COR-L47 (cell line): ENCODE measurements at regions not wholly inside any gene's neighbourhood (a gene's known extent, or its start where the extent isn't known, plus 50 kb on each side); places are given as distances from the start of the nearest gene placed in this dataset.

Experiments used
- DNase-seq: peaks from one replicate; lab custom pipeline; 2025; lab: John Stamatoyannopoulos, UW

DNA sequence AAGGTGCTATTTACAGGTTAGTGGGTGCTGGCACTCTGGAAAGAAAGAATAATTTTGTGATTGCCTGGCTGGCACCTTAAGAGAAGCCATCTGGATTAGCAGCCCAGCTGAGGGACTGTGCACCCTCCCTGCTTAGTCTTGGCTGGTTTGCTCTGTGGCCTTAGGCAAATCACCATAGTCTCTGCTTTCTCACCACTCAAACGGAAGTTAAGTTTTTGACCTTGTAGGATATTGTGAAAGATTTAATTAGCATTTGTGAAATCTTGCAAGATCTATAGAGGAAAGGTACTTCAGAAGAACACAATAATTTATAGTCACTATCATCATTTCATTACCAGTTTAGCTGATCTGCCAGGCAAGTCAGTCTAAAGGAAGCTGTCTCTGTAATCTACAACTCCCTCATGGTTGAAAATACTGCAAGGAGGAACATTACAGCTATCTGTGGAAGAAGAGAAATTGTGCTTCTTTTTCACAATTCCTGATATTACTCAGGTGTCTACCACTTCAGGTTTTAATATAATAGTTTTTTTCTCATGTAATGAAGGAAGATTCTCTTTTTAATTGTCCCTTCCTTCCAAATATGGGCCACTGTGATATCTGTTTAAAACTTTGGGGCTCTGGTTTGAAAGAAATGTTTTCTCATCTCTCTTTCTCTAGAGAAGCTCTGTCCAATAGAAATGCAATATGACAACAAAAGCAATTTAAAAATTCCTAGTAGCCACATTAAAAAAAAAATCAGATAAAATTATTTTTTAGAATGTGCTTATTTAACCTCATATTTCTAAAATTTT is 219.6 kb downstream of the PTEN start:
- no peak for DNase-seq

GRCh38 chr10:88083597-88083989 is 220.2 kb downstream of the PTEN start:
- no peak for DNase-seq

DNA sequence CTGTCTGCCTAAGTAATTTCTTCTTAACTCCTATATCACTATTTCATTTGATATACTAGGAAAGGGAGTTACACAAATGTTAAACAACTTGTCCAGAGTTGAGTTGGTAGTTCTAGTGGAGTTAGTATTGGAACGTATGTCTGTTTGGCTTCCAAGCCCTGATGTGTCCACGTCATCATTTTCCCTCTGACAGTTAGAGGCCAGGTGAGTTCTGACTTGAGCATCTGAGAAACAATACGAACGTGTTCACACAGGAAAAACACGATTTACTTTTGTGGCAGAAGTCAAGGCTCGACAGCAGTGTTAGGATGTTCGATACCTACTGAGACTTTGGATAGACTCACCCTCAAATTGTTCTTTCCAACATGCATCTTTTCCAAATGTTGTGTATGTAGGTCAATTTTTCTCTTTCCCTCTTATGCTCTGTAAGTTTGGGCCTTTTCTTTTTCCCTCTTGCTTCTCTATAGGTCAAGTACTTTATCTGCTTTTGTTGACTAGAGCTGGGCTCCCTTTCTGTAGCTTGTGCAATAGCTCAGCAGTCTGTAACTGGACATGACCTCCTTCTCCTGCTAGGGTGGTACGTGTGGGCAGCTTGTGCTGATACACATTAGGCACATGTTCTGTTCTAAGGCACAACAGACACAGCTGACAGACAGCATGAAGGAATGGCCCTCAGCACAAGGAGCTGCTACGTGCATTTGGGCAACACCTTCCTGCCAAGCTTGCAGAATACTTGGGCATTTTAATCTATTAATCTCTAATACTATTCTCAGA is 222.9 kb downstream of the PTEN start:
- no peak for DNase-seq

DNA sequence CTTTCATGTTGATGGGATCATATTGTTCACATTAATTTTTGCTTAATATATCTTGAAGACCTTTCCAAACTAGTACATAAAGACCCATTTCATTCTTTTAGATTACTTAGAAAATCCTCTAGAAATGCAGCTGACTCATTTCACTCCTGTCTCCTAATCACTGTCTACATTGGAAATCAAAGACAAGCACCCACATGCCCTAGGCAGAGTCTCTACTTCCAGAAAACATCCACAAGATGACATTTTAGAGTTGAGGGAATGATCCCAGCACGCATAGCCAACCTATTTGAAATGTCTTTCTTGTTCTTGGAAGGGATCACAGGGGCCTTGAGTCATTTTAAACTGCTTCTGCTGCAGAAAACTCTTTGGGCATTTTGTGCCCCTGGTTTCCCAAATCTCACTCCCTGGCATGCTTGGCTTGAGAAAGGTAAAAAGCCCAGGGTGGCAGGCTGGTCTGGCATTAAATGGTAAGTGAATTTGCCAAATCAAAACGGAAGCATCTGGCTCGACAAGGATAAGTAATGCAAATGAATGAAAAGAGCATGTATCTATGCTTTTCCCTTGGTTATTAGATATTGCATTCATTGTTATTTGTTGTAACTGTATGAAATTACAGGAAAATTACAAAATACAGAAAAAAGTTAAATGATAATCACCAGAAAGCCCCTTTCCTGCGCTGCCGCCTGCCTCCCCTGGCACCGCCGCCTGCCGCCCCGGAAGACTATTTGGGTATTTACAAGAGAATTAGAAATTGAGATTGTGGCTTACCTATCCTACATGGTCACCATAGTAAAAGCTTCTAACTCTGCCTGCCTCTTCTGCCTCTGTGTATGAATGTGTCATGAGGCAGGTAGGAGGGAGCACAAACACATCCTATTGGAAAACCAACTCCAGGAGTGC is 225.3 kb downstream of the PTEN start:
- no peak for DNase-seq

DNA sequence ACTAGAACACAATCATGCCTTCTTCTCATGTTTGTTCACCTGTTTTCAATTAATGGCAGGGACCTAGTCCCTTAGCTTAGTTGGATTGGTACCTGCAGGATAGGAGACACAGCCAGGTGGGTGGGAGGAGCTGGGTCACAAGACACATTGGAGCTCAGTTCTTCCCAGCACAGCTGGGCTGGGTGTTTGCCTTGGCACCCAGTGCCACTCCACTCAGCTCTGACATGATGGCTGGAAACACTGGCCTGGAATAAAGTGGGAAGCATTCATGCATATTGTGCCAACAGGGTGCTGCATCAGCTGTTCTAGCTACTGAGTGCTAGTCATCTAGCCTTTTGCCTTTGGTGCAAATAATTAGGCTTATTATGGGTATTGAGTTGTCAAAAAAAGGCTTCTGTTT is 226.1 kb downstream of the PTEN start:
- DNase-seq: peak; percentile 76

DNA sequence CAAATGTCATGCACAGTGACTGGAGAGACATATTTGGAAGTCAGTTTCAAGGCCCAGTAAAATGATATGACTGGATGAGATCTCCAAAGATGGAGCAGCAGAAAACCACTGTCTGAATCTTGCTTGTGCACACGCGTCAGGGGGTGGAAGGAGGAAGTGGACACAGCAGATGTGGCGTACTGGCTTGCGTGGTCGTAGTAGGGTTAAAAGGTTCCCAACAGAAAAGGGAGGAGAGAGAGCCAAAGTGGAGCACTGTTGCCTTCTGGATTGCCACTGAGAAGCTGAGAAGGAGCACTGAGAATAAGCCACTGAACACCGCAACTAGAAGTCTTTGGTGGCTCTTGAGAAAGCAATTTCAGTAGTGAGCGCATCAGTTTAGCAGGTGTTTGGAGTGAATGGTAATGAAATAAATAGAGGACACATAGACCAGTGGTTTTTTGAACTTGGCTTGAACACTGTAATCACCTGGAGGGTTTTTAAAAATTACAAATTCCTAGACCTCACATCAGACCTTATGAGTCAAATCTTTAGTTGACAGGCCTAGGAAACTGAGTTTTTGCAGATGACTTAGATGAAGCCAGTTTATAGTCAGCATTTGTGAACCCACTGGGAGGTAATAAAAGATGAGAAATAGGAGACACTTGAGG is 227.3 kb downstream of the PTEN start:
- no peak for DNase-seq

DNA sequence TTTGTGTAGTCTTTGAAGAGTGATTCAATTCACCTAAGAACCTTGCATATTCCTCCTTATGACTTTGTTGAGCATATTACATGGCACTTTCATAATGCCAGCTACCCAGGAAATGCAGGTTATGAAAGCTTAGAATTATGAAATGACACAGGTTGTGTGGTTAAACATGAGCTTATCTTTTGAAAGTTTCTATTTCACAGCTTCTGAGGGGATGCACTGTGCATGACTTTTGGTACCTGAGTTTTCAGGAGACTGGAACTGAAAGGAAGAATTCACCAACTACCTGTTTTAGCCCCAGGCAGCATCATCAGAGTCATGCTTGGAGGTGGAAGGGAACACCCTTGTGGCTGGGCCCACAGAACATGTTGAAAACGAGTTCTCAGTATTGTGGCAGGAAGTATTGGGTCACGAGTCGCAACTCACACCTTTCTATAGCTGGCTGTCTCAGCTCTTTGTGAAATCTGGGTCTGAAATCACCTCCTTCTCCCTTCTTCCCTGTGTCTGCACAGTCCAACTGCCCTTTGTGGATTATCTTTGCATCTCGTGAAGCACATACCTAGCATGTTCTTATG is 228.2 kb downstream of the PTEN start:
- no peak for DNase-seq

DNA sequence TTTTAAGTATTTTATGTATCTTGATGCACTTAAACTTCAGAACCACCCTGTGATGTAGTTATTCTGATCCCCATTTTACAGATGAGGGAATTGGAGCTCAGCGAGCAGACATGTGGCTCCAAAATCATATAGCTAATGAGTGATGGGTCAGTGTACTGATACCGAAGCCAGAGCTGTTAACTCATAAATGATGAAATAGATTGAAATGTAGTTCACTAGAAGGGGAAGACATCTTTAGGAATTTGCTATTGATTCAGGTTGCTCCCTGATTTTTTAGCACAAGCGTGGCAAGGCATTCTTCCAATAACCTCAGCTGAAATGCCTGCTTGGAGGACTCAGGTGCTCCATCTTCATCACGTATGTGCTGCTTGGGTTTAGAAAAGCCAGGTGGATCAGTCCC is 228.8 kb downstream of the PTEN start:
- no peak for DNase-seq

DNA sequence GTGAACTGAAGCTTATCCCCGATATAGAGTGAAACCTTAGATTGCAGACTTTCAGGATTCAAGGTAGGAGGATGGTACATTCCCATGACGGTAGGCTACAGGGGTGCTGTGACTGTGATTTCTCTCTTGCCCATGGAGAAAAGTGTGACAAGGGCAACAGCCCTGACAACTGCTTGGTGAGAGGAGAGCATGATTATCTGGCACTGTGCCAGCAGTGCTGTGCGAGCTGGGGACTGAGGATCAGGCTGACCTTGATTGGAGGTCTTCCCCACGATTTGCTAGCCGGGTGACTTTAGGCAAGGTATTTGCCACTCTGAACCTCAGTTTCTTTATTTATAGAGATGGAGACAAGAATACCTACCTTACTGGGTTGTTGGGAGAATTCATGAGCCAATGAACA is 229.5 kb downstream of the PTEN start:
- peak; percentile 10 for DNase-seq

- DNase-seq: no peak
Measured at GRCh38 chr10:88094795-88095194, 231.4 kb downstream of the PTEN start.

DNA sequence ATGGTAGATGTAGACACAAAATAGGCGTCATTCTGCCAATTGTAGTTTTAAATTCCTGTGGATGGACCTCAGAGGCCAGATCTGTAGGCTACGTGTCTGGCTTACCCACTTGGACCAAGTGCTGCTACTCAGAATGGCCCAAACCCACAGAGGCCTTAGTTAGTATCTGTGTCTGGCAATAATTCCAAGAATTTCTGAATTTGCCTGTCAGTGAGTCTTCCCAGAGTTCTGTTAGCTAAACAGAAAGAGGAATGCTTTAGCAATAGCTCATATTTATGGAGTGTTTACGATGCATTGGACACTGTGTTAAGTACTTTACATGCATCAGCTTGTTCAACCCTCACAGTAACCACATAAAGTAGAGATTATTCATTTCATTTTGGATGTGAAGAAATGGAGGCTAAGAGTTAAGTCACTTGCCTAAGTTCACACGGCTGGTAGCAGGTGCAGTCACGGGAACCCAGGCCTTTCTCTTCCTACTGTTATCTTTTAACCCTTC is 231.8 kb downstream of the PTEN start:
- no peak for DNase-seq

GRCh38 chr10:88095778-88096431 is 232.5 kb downstream of the PTEN start:
- DNase-seq: no peak

DNA sequence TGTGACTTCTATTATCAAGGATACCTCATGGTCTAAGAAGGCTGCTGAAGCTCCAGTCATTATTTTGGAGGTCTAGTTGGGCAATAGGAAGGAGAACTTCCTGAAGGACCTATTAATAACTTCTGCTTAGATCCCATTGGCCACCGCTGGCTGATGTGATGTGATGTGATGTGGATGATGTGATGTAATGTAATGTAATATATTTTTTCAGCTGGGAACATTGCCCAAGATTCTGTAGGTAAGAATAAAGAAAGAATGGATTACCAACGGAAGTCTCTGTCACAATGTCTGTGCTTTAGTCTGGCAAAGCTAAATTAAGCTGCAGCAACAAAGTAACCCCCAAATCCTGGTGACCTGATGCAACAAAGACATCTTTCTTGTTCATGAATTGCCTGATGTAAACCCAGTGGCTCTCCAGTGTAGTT is 233.7 kb downstream of the PTEN start:
- no peak for DNase-seq

- no peak for DNase-seq
Measured at GRCh38 chr10:88097536-88097935, 234.1 kb downstream of the PTEN start.

- no peak for DNase-seq
Measured at GRCh38 chr10:88100281-88100680, 236.9 kb downstream of the PTEN start.

GRCh38 chr10:88101666-88102065 is 238.2 kb downstream of the PTEN start:
- no peak for DNase-seq

DNA sequence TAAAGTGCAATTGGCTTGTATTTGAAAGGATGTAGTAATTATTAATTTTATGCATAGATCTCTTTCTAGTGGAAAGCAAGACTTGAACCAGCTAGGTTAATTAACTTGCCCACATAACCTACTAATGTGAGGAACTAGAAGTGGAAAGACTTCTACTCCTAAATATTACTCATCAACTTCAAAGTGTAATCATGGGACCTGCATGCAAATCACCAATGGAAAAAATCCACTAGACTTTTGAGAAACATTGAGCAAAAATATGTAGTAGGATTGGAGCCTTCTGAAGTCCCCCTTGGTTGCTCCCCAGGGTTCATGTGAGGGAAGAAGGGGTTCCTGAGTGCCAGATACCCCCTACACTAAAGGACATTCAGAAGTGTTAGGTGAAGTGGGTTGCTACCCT is 240.2 kb downstream of the PTEN start:
- DNase-seq: no peak

DNA sequence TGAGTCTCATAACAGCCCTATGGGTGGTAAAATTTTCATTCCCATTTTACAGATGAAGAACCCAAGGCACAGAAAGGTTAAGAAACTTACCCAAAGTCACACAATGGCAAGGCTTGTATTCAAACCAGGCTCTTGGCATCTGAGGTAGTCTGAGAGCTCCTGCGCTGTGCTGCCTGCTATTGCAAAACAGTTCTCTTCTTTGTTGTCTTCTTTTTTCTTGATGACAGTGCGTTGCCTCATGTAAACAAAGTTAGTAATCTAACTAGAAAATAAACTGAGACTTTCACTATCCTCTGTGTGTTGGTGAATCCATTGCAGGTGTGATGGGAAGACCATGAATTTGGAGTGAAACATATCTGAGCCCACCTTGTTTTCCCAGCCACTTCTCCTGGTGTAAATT is 240.8 kb downstream of the PTEN start:
- DNase-seq: no peak

DNA sequence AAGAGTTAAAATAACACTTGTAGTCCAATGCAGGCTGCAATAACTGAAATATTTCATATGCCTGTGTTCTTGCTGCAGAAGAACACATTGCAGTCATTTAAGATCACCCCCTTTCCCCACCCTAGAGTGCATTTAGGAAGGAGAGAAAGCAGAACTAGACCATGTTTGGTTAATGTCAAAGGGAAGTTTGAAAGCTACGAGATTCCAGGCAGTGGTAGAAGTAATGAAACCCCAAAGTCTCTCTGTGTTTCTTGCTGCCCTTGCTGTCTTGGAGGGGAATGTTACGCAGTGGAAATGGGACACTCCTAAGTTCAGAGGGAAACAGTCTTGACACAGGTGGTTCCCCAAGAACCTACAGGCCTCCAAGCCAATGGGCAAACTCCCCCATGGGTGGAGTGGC is 242.9 kb downstream of the PTEN start:
- DNase-seq: no peak

GRCh38 chr10:88107296-88108097 is 244.1 kb downstream of the PTEN start:
- no peak for DNase-seq
